HepG2 (cell line): ENCODE measurements at regions not wholly inside any gene's neighbourhood (a gene's known extent, or its start where the extent isn't known, plus 50 kb on each side); places are given as distances from the start of the nearest gene placed in this dataset.

Experiments used
- ATAC-seq: fragments of 200-7000 bp; cut with Tn5 transposase; 3 replicates; pipeline ENCODE4 v1.9.1; 2020; ENCODE audit warnings: mild to moderate bottlenecking, moderate library complexity
- BruUV-seq: library from RNA; stranded (reverse); fragments of 400-500 nt; replicated peaks from 2 replicates; lab custom pipeline; 2021; lab: Mats Ljungman, UMichigan
- CTCF ChIA-PET: fragments of 300-600 bp; formaldehyde crosslinking; extraction: SDS; loops from one replicate; lab custom pipeline; 2021; ENCODE audit warnings: low total read pairs, inconsistent platforms, low intra/inter-chr PET ratio; lab: Yijun Ruan, JAX
- POLR2A ChIA-PET: fragments of 350-600 bp; sonication (Branson Sonifier 250); formaldehyde crosslinking; loops from one replicate; lab custom pipeline; 2020; ENCODE audit warnings: antibody characterized with exemption, inconsistent platforms; lab: Yijun Ruan, JAX
- DNase-seq: peaks from one replicate; pipeline ENCODE4 v3.0.0-alpha.2; 2015; ENCODE audit warnings: low spot score
- FAIRE-seq: peaks from 3 replicates; lab custom pipeline; 2011; peaks lifted over from hg19 to GRCh38; lab: Jason Lieb, UNC
- H2AFZ ChIP-seq: one replicate; pipeline ENCODE4 v1.6.1; 2011; ENCODE audit warnings: low read length, inconsistent platforms
- H3K27ac ChIP-seq: fragments of 300-600 bp; 3 replicates; pipeline ENCODE4 v1.8.0; 2011; ENCODE audit warnings: mixed run types, mild to moderate bottlenecking, mixed read lengths, low read length, inconsistent platforms; ENCODE audit not compliant: insufficient read depth; ENCODE audit errors: extremely low read length
- H3K27me3 ChIP-seq, 2 experiments: fragments of 200-600 bp in 1 of 2; 2 replicates in 1 of 2; 3 replicates in 1 of 2; pipeline versions ENCODE4 v1.6.0 to v1.8.0; 2011; ENCODE audit warnings: low read length in 2 of 2, mild to moderate bottlenecking in 2 of 2, moderate library complexity in 2 of 2, inconsistent platforms in 1 of 2; ENCODE audit not compliant: insufficient read depth in 2 of 2, control insufficient read depth in 1 of 2
- H3K36me3 ChIP-seq, 2 experiments: fragments of 200-600 bp in 1 of 2; replicated peaks in 1 of 2; 2 replicates in 1 of 2; 3 replicates in 1 of 2; pipeline versions ENCODE4 v1.5.1 to v1.8.0; 2011; ENCODE audit warnings: low read length in 2 of 2, inconsistent platforms in 1 of 2; ENCODE audit not compliant: insufficient read depth in 2 of 2, control insufficient read depth in 1 of 2
- H3K4me1 ChIP-seq: 2 replicates; pipeline ENCODE4 v1.5.1; 2012; ENCODE audit warnings: low read length, inconsistent platforms; ENCODE audit not compliant: insufficient read depth
- H3K4me2 ChIP-seq: 2 replicates; pipeline ENCODE4 v1.6.0; 2011; ENCODE audit warnings: low read depth, low read length, inconsistent platforms
- H3K4me3 ChIP-seq, 3 experiments: fragments of 200-600 bp in 1 of 3; sonication (generic), shearing (Covaris generic) in 1 of 3; replicated peaks in 1 of 3; 2 replicates each; pipeline ENCODE4 v1.5.1; 2011 to 2016; ENCODE audit warnings: low read length in 3 of 3, inconsistent platforms in 2 of 3, low read depth in 2 of 3, mild to moderate bottlenecking in 2 of 3, control low read depth in 1 of 3, mixed read lengths in 1 of 3; ENCODE audit not compliant: insufficient read depth in 1 of 3
- H3K79me2 ChIP-seq: one replicate; pipeline ENCODE4 v1.6.1; 2011; ENCODE audit warnings: low read length, inconsistent platforms; ENCODE audit not compliant: insufficient read depth
- H3K9ac ChIP-seq: 2 replicates; pipeline ENCODE4 v1.6.0; 2011; ENCODE audit warnings: mild to moderate bottlenecking, low read depth, low read length, inconsistent platforms; ENCODE audit not compliant: insufficient read depth
- H3K9me3 ChIP-seq: 2 replicates; pipeline ENCODE4 v1.5.1; 2012; ENCODE audit warnings: mild to moderate bottlenecking, low read length
- H4K20me1 ChIP-seq: 2 replicates; pipeline ENCODE4 v1.6.0; 2011; ENCODE audit warnings: inconsistent platforms, mild to moderate bottlenecking, low read length, moderate library complexity; ENCODE audit not compliant: insufficient read depth
- BORCS8-MEF2B ChIP-seq: sonication (generic); formaldehyde crosslinking; IDR thresholded peaks from 2 replicates; pipeline ENCODE4 v1.8.0; 2022; ENCODE audit warnings: mild to moderate bottlenecking, missing genetic modification reagents
- CTCF ChIP-seq: sonication (generic); formaldehyde crosslinking; IDR thresholded peaks from 2 replicates; pipeline ENCODE4 v1.5.0; 2020; ENCODE audit warnings: mild to moderate bottlenecking, missing genetic modification reagents, moderate library complexity
- E2F2 ChIP-seq: sonication (generic); formaldehyde crosslinking; IDR thresholded peaks from 2 replicates; pipeline ENCODE4 v1.4.0; 2020; ENCODE audit warnings: missing genetic modification reagents, borderline replicate concordance
- EED ChIP-seq: sonication (generic); formaldehyde crosslinking; IDR thresholded peaks from 2 replicates; pipeline ENCODE4 v1.5.0; 2020; ENCODE audit warnings: mild to moderate bottlenecking, missing genetic modification reagents
- GTF2F1 ChIP-seq: fragments of 150-350 bp; IDR thresholded peaks from 2 replicates; pipeline ENCODE4 v1.6.1; 2014; ENCODE audit warnings: low read length
- HDAC6 ChIP-seq: fragments of 200-600 bp; sonication (generic); IDR thresholded peaks from 2 replicates; pipeline ENCODE4 v1.7.0; 2017; ENCODE audit warnings: mild to moderate bottlenecking, antibody characterized with exemption, low read length, low read depth
- JDP2 ChIP-seq: sonication (generic); formaldehyde crosslinking; IDR thresholded peaks from 2 replicates; pipeline ENCODE4 v1.8.1; 2022; ENCODE audit warnings: missing genetic modification reagents, borderline replicate concordance
- MED13 ChIP-seq: sonication (generic); formaldehyde crosslinking; IDR thresholded peaks from 2 replicates; pipeline ENCODE4 v1.5.0; 2020; ENCODE audit warnings: missing genetic modification reagents
- MTA3 ChIP-seq: sonication (generic); formaldehyde crosslinking; IDR thresholded peaks from 2 replicates; pipeline ENCODE4 v1.4.0; 2020; ENCODE audit warnings: missing genetic modification reagents
- PLSCR1 ChIP-seq: sonication (generic); formaldehyde crosslinking; IDR thresholded peaks from 2 replicates; pipeline ENCODE4 v1.5.0; 2020; ENCODE audit warnings: missing genetic modification reagents, mild to moderate bottlenecking, borderline replicate concordance
- POLR2A ChIP-seq, 2 experiments: IDR thresholded peaks; 2 replicates each; pipeline ENCODE4 v1.6.1; 2011; ENCODE audit warnings: low read depth in 2 of 2, low read length in 2 of 2, mild to moderate bottlenecking in 1 of 2, moderate library complexity in 1 of 2; ENCODE audit not compliant: insufficient read depth in 1 of 2
- STAG1 ChIP-seq: sonication (generic); formaldehyde crosslinking; IDR thresholded peaks from 2 replicates; pipeline ENCODE4 v1.4.0; 2020; ENCODE audit warnings: missing genetic modification reagents
- TEAD2 ChIP-seq: sonication (generic); formaldehyde crosslinking; IDR thresholded peaks from 2 replicates; pipeline ENCODE4 v1.9.0; 2021; ENCODE audit warnings: missing genetic modification reagents
- TFAP4 ChIP-seq: sonication (generic); IDR thresholded peaks from 2 replicates; pipeline ENCODE4 v1.6.1; 2016; ENCODE audit warnings: low read depth, borderline replicate concordance
- YY1 ChIP-seq: IDR thresholded peaks from 2 replicates; pipeline ENCODE4 v1.6.1; 2011; ENCODE audit warnings: low read length, low read depth, moderate library complexity, mild to moderate bottlenecking; ENCODE audit not compliant: insufficient read depth, insufficient replicate concordance
- ZBTB3 ChIP-seq: sonication (generic); formaldehyde crosslinking; IDR thresholded peaks from 2 replicates; pipeline ENCODE4 v1.4.0; 2020; ENCODE audit warnings: low read depth, mild to moderate bottlenecking, moderate library complexity, missing genetic modification reagents, borderline replicate concordance
- WGBS: methylation state at CpG from one replicate; pipeline ENCODE4 v1.1.6; 2017; ENCODE audit warnings: low lambda C conversion rate; 5-methylcytosine and 5-hydroxymethylcytosine counted together
- in situ Hi-C: cut with HindIII; loops from 2 replicates; pipeline ENCODE4 v1.10.0; 2017; ENCODE audit warnings: low pct_unique_long_range_greater_than_20kb; ENCODE audit not compliant: extremely low pct_ligation_motif_present
- intact Hi-C: fragments of 100-400 bp; cut with micrococcal nuclease; formaldehyde crosslinking; loops from one replicate; pipeline ENCODE4 v1.10.0; 2022; ENCODE audit not compliant: unreplicated experiment

GRCh38 chr15:98043160-98044014 lies 82.9 kb downstream of the ARRDC4 start:
- TF ChIP-seq TFAP4 = no peak
- TF ChIP-seq GTF2F1 = no peak
- no peak for TF ChIP-seq MTA3 (CRISPR knock-in tag)
- peak; percentile 46 for TF ChIP-seq CTCF
- no peak for TF ChIP-seq YY1
- no peak for TF ChIP-seq HDAC6
- no peak for TF ChIP-seq ZBTB3 (CRISPR knock-in tag)
- TF ChIP-seq MED13 (CRISPR knock-in tag) = no peak
- TF ChIP-seq EED (CRISPR knock-in tag) = no peak
- no peak for TF ChIP-seq POLR2A (IDR thresholded peaks at IDR 0.05; ENCODE audit: insufficient read depth in 1 of 2, low read depth in 2 of 2, low read length in 2 of 2)
- TF ChIP-seq TEAD2 (CRISPR knock-in tag) = no peak
- no peak for TF ChIP-seq JDP2
- peak; percentile 50 for TF ChIP-seq STAG1 (CRISPR knock-in tag)
- TF ChIP-seq BORCS8-MEF2B (CRISPR knock-in tag) = no peak
- no peak for TF ChIP-seq PLSCR1 (CRISPR knock-in tag)
- TF ChIP-seq E2F2 (CRISPR knock-in tag) = no peak
- TF ChIP-seq, all 625 proteins: peak for 2
- Histone ChIP-seq H2AFZ (no peak overlapping the region), H3K9ac (no peak overlapping the region), H3K4me3 (no peak overlapping the region), H3K27me3 (no peaks in the 10 kb centered on the region), H3K9me3 (no peaks in the 10 kb centered on the region), H3K4me1 (no peaks in the 10 kb centered on the region), H3K4me2 (no peak overlapping the region), H3K36me3 (no peaks in the 10 kb centered on the region), H4K20me1 (no peaks in the 10 kb centered on the region), H3K79me2 (no peaks in the 10 kb centered on the region), H3K27ac (no peak overlapping the region)
- no TSS peak for BruUV-seq
- in situ Hi-C loops (no loop called here), intact Hi-C loops (no loop called here)
- peak; percentile 72 for ATAC-seq
- 23% methylated on average over 16 of the region's 23 CpGs for WGBS
- FAIRE-seq = no peak
- DNase-seq = peak; percentile 2
- POLR2A ChIA-PET = no interaction called here
- CTCF ChIA-PET = interaction anchor here (1.0 kb wide), 1 partner anchor 134 kb away, joined by 3 read pairs; no protein-coding TSS in a partner anchor
